ENCODE measurements at regions not wholly inside any gene's neighbourhood (a gene's known extent, or its start where the extent isn't known, plus 50 kb on each side); places are given as distances from the start of the nearest gene placed in this dataset.

DNA sequence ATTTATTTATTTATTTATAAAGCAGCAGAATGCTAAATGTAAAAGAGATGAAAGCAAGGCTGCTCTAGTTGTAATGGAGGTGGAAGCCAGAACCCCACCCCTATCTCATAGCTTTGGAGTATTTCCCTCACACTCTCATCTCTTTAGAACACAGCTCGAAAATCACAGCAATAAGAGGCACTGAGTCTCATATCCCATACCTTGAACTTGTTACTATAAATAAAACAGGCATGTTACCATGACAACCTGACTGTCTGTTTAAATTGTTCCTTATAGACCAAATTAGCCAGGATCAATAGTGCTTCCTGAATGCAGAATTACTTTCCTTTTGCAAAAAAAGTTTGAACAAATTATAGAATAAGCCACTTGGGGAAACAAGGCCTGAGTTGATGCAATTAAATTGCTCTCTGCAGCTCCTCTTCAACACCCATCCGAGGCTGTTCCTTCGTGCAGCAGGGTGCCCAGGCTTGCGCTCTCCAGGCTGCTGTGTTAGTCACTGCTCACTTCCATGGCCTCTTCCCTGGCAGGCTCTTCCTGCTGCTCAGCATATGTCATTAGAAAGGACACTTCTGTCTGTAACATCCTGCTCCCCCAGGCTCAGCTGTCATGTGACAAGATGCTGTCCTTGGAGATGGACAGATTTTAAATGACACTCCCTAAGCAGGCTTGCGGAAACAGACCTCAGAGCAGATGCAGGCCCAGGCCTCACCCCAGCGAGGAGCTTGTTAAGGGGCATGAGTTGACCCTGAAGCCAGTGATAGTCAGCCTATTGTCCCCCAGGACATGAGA, 120.2 kb downstream of the CARTPT start:
- H2AK5ac ChIP-seq (ENCODE audit: low read length) = no peak overlapping the region
- H2BK12ac ChIP-seq (ENCODE audit: low read length) = no peak overlapping the region
- no peak overlapping the region for H4K91ac ChIP-seq (ENCODE audit: low read depth, low read length)
- H3K4me3 ChIP-seq (ENCODE audit: low read depth, low read length) = no peak overlapping the region
- H3K14ac ChIP-seq (ENCODE audit: low read length) = no peak overlapping the region
- H3K18ac ChIP-seq (ENCODE audit: low read length) = no peak overlapping the region
- H3K4me2 ChIP-seq (ENCODE audit: low read length) = no peak overlapping the region
- WGBS (ENCODE audit: extremely low coverage, insufficient coverage, insufficient read length) = no CpG with 5 or more reads among the region's 6 CpGs
- H2BK5ac ChIP-seq (ENCODE audit: low read depth, low read length, poor library complexity) = no peak overlapping the region
- H3K23ac ChIP-seq (ENCODE audit: low read length) = no peak overlapping the region
- H3K9me3 ChIP-seq (ENCODE audit: insufficient read depth, low read depth, low read length) = no peaks in the 10 kb centered on the region
- no peak overlapping the region for H4K12ac ChIP-seq (ENCODE audit: low read depth, low read length)
- DNase-seq = no peak
- no peaks in the 10 kb centered on the region for H3K27me3 ChIP-seq (ENCODE audit: insufficient read depth, low read length)
- H2AFZ ChIP-seq (ENCODE audit: insufficient read depth, low read length, poor library complexity) = no peak overlapping the region
- H3K4ac ChIP-seq (ENCODE audit: low read depth, low read length) = no peak overlapping the region
- no peaks in the 10 kb centered on the region for H3K36me3 ChIP-seq (ENCODE audit: control insufficient read depth in 1 of 2, insufficient read depth in 2 of 2, low read length in 2 of 2)
- no peaks in the 10 kb centered on the region for H3K79me2 ChIP-seq (ENCODE audit: control insufficient read depth, insufficient read depth, low read length, poor library complexity)
- no peaks in the 10 kb centered on the region for H3K79me1 ChIP-seq (ENCODE audit: low read length)
- no peaks in the 10 kb centered on the region for H3K4me1 ChIP-seq (ENCODE audit: control insufficient read depth in 1 of 2, insufficient read depth in 2 of 2, low read length in 2 of 2)
- H3K27ac ChIP-seq (ENCODE audit: low read depth, low read length) = no peak overlapping the region
- H2BK120ac ChIP-seq (ENCODE audit: insufficient read depth, low read length, poor library complexity) = no peak overlapping the region
- H3K9ac ChIP-seq (ENCODE audit: low read length) = no peak overlapping the region
- no peak overlapping the region for H4K8ac ChIP-seq (ENCODE audit: low read depth, low read length)

DNA sequence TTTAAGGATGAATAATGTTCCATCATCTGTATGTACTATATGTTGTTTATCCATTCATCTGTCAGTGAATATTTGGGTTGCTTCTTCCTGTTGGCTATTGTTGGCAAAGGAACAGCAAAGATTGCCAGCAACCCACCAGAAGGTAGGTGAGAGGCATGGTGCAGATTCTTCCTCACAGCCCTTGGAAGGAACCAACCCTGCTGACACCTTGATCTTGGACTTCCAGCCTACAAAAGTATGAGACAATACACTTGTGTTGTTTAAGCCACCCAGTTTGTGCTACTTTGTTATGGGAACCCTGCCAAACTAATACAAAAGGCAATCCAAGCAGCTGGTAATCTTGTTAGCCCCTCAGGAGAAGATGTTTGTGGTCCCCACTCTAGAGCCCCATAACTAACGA, 122.0 kb downstream of the CARTPT start:
- H2AK5ac ChIP-seq (ENCODE audit: low read length) = no peak overlapping the region
- H4K91ac ChIP-seq (ENCODE audit: low read depth, low read length) = no peak overlapping the region
- H2BK12ac ChIP-seq (ENCODE audit: low read length) = no peak overlapping the region
- H3K36me3 ChIP-seq (ENCODE audit: control insufficient read depth in 1 of 2, insufficient read depth in 2 of 2, low read length in 2 of 2) = no peaks in the 10 kb centered on the region
- H2AFZ ChIP-seq (ENCODE audit: insufficient read depth, low read length, poor library complexity) = no peak overlapping the region
- H4K8ac ChIP-seq (ENCODE audit: low read depth, low read length) = no peak overlapping the region
- no peak overlapping the region for H3K23ac ChIP-seq (ENCODE audit: low read length)
- DNase-seq = no peak
- H2BK120ac ChIP-seq (ENCODE audit: insufficient read depth, low read length, poor library complexity) = no peak overlapping the region
- H3K27ac ChIP-seq (ENCODE audit: low read depth, low read length) = no peak overlapping the region
- no peak overlapping the region for H3K4me3 ChIP-seq (ENCODE audit: low read depth, low read length)
- no peaks in the 10 kb centered on the region for H3K79me2 ChIP-seq (ENCODE audit: control insufficient read depth, insufficient read depth, low read length, poor library complexity)
- no peak overlapping the region for H4K12ac ChIP-seq (ENCODE audit: low read depth, low read length)
- WGBS (ENCODE audit: extremely low coverage, insufficient coverage, insufficient read length) = no CpG with 5 or more reads among the region's 1 CpG
- no peaks in the 10 kb centered on the region for H3K79me1 ChIP-seq (ENCODE audit: low read length)
- no peaks in the 10 kb centered on the region for H3K9me3 ChIP-seq (ENCODE audit: insufficient read depth, low read depth, low read length)
- no peaks in the 10 kb centered on the region for H3K27me3 ChIP-seq (ENCODE audit: insufficient read depth, low read length)
- H2BK5ac ChIP-seq (ENCODE audit: low read depth, low read length, poor library complexity) = no peak overlapping the region
- H3K18ac ChIP-seq (ENCODE audit: low read length) = no peak overlapping the region
- H3K9ac ChIP-seq (ENCODE audit: low read length) = no peak overlapping the region
- no peak overlapping the region for H3K14ac ChIP-seq (ENCODE audit: low read length)
- H3K4ac ChIP-seq (ENCODE audit: low read depth, low read length) = no peak overlapping the region
- H3K4me1 ChIP-seq (ENCODE audit: control insufficient read depth in 1 of 2, insufficient read depth in 2 of 2, low read length in 2 of 2) = no peaks in the 10 kb centered on the region
- H3K4me2 ChIP-seq (ENCODE audit: low read length) = no peak overlapping the region

DNA sequence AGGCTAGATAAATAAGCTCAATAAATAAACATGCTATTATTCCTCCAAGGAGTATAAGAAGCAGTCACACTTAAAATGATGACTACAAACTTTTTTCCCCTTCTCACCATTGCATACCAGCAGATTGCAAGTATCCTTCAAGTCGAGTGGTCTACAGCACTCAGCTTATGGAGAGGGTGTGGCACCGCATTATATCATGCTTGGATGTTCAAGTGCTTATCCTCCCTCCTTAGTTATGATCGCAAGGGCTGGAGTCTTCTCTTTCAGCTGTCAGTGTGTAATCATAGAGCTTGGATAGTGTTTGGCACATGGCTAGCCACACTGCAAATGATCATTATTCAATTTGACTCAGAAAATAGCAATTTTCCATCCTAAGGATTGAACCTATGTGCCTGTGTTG, 124.0 kb downstream of the CARTPT start:
- no peak overlapping the region for H3K18ac ChIP-seq (ENCODE audit: low read length)

DNA sequence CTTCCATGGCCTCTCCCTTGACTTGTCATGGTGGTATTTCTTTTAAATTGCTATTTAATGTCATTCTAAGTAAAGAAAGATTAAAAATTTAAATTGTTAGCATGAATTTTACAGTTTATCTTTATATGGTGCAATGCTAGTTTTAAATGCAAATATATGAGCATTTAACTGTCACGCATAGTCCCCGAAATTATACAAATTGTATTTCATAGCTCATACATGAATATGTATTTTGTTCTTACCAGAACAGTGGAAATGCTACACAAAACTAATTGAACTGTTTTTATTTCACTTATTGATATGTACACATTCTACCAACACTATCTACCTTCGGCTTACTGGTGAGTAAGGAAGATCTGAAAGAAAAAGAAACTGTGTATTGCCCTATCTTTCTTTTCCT, 125.8 kb downstream of the CARTPT start:
- Histone ChIP-seq H2AFZ (ENCODE audit: insufficient read depth, low read length, poor library complexity) (no peak overlapping the region), H3K4me1 (ENCODE audit: control insufficient read depth in 1 of 2, insufficient read depth in 2 of 2, low read length in 2 of 2) (no peaks in the 10 kb centered on the region), H3K4ac (ENCODE audit: low read depth, low read length) (no peak overlapping the region), H4K8ac (ENCODE audit: low read depth, low read length) (no peak overlapping the region), H3K14ac (ENCODE audit: low read length) (no peak overlapping the region), H2BK120ac (ENCODE audit: insufficient read depth, low read length, poor library complexity) (no peak overlapping the region), H3K36me3 (ENCODE audit: control insufficient read depth in 1 of 2, insufficient read depth in 2 of 2, low read length in 2 of 2) (no peaks in the 10 kb centered on the region), H3K18ac (ENCODE audit: low read length) (no peak overlapping the region), H4K91ac (ENCODE audit: low read depth, low read length) (no peak overlapping the region), H2BK5ac (ENCODE audit: low read depth, low read length, poor library complexity) (no peak overlapping the region), H3K9me3 (ENCODE audit: insufficient read depth, low read depth, low read length) (peaks cover under 1% of the 10 kb centered on the region), H3K27ac (ENCODE audit: low read depth, low read length) (no peak overlapping the region), H3K79me1 (ENCODE audit: low read length) (no peaks in the 10 kb centered on the region), H3K79me2 (ENCODE audit: control insufficient read depth, insufficient read depth, low read length, poor library complexity) (no peaks in the 10 kb centered on the region), H3K4me2 (ENCODE audit: low read length) (no peak overlapping the region), H3K23ac (ENCODE audit: low read length) (no peak overlapping the region), H4K12ac (ENCODE audit: low read depth, low read length) (no peak overlapping the region), H3K4me3 (ENCODE audit: low read depth, low read length) (no peak overlapping the region), H2AK5ac (ENCODE audit: low read length) (no peak overlapping the region), H3K27me3 (ENCODE audit: insufficient read depth, low read length) (no peaks in the 10 kb centered on the region), H3K9ac (ENCODE audit: low read length) (no peak overlapping the region), H2BK12ac (ENCODE audit: low read length) (no peak overlapping the region)
- no peak for DNase-seq
- WGBS (ENCODE audit: extremely low coverage, insufficient coverage, insufficient read length) = no CpG with 5 or more reads among the region's 3 CpGs

More for the DNA sequence above, 124.0 kb downstream of the CARTPT start:
- Histone ChIP-seq H2BK12ac (ENCODE audit: low read length) (no peak overlapping the region), H3K23ac (ENCODE audit: low read length) (no peak overlapping the region), H3K14ac (ENCODE audit: low read length) (no peak overlapping the region), H3K4ac (ENCODE audit: low read depth, low read length) (no peak overlapping the region), H2AFZ (ENCODE audit: insufficient read depth, low read length, poor library complexity) (no peak overlapping the region), H3K27ac (ENCODE audit: low read depth, low read length) (no peak overlapping the region), H3K79me2 (ENCODE audit: control insufficient read depth, insufficient read depth, low read length, poor library complexity) (no peaks in the 10 kb centered on the region), H3K4me3 (ENCODE audit: low read depth, low read length) (no peak overlapping the region), H3K9me3 (ENCODE audit: insufficient read depth, low read depth, low read length) (no peaks in the 10 kb centered on the region), H3K36me3 (ENCODE audit: control insufficient read depth in 1 of 2, insufficient read depth in 2 of 2, low read length in 2 of 2) (no peaks in the 10 kb centered on the region), H2BK5ac (ENCODE audit: low read depth, low read length, poor library complexity) (no peak overlapping the region), H3K4me2 (ENCODE audit: low read length) (no peak overlapping the region), H3K4me1 (ENCODE audit: control insufficient read depth in 1 of 2, insufficient read depth in 2 of 2, low read length in 2 of 2) (no peaks in the 10 kb centered on the region), H3K9ac (ENCODE audit: low read length) (no peak overlapping the region), H3K27me3 (ENCODE audit: insufficient read depth, low read length) (no peaks in the 10 kb centered on the region), H4K91ac (ENCODE audit: low read depth, low read length) (no peak overlapping the region), H2BK120ac (ENCODE audit: insufficient read depth, low read length, poor library complexity) (no peak overlapping the region), H2AK5ac (ENCODE audit: low read length) (no peak overlapping the region), H4K12ac (ENCODE audit: low read depth, low read length) (no peak overlapping the region), H4K8ac (ENCODE audit: low read depth, low read length) (no peak overlapping the region), H3K79me1 (ENCODE audit: low read length) (no peaks in the 10 kb centered on the region)
- DNase-seq = no peak
- WGBS (ENCODE audit: extremely low coverage, insufficient coverage, insufficient read length) = no CpG with 5 or more reads among the region's 3 CpGs

All from trophoblast cell (in vitro differentiated cells and primary cell).